ENCODE measurements at regions not wholly inside any gene's neighbourhood (a gene's known extent, or its start where the extent isn't known, plus 50 kb on each side); places are given as distances from the start of the nearest gene placed in this dataset.

GRCh38 chr2:19158896-19159295 is 199.5 kb downstream of the OSR1 start:
- no peaks in the 10 kb centered on the region for H3K4me1 ChIP-seq (ENCODE audit: insufficient read depth, low read length)
- no peaks in the 10 kb centered on the region; the same call in 1 of the 2 replicates for H3K9me3 ChIP-seq (ENCODE audit: control insufficient read depth, insufficient read depth, low read length)
- H3K36me3 ChIP-seq (ENCODE audit: insufficient read depth, low read length) = no peaks in the 10 kb centered on the region
- no peak overlapping the region for H3K9ac ChIP-seq (ENCODE audit: low read depth, low read length)

GRCh38 chr2:19158211-19158610 is 200.2 kb downstream of the OSR1 start:
- no peaks in the 10 kb centered on the region for H3K36me3 ChIP-seq (ENCODE audit: insufficient read depth, low read length)
- no peaks in the 10 kb centered on the region for H3K4me1 ChIP-seq (ENCODE audit: insufficient read depth, low read length)
- no peak overlapping the region for H3K9ac ChIP-seq (ENCODE audit: low read depth, low read length)
- no peaks in the 10 kb centered on the region; the same call in 1 of the 2 replicates for H3K9me3 ChIP-seq (ENCODE audit: control insufficient read depth, insufficient read depth, low read length)

GRCh38 chr2:19156646-19157045 is 201.8 kb downstream of the OSR1 start:
- H3K36me3 ChIP-seq (ENCODE audit: insufficient read depth, low read length) = no peaks in the 10 kb centered on the region
- no peaks in the 10 kb centered on the region; the same call in 1 of the 2 replicates for H3K9me3 ChIP-seq (ENCODE audit: control insufficient read depth, insufficient read depth, low read length)

DNA sequence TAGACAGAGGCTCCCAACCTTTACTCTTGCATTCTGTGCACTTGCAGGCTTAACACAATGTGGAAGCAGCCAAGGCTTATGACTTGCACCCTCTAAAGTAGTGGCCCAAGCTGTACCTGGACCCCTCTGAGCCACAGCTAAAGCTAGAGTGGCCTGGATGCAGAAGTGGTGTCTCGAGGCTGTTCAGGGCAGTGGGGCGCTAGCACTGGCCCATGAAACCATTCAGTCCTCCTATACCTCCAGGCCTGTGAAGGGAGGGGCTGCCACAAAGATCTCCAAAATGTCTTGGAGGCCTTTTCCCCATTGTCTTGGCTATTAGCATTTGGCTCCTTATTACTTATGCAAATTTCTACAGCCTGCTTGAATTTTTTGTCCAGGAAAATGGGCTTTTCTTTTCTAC is 207.7 kb downstream of the OSR1 start:
- H3K9me3 ChIP-seq (ENCODE audit: control insufficient read depth, insufficient read depth, low read length) = peaks cover 8% of the 10 kb centered on the region; the same call in 1 of the 2 replicates
- no peaks in the 10 kb centered on the region for H3K4me1 ChIP-seq (ENCODE audit: insufficient read depth, low read length)
- H3K9ac ChIP-seq (ENCODE audit: low read depth, low read length) = no peak overlapping the region
- H3K36me3 ChIP-seq (ENCODE audit: insufficient read depth, low read length) = no peaks in the 10 kb centered on the region

More at GRCh38 chr2:19156646-19157045, 201.8 kb downstream of the OSR1 start:
- Histone ChIP-seq H3K4me1 (ENCODE audit: insufficient read depth, low read length) (no peaks in the 10 kb centered on the region), H3K9ac (ENCODE audit: low read depth, low read length) (no peak overlapping the region)

- Histone ChIP-seq H3K4me1 (ENCODE audit: insufficient read depth, low read length) (no peaks in the 10 kb centered on the region), H3K9ac (ENCODE audit: low read depth, low read length) (no peak overlapping the region), H3K36me3 (ENCODE audit: insufficient read depth, low read length) (no peaks in the 10 kb centered on the region), H3K9me3 (ENCODE audit: control insufficient read depth, insufficient read depth, low read length) (peaks cover 8% of the 10 kb centered on the region; the same call in 1 of the 2 replicates)
Observed at GRCh38 chr2:19146867-19147266, 211.6 kb downstream of the OSR1 start.

GRCh38 chr2:19141234-19142004 is 217.0 kb downstream of the OSR1 start:
- no peaks in the 10 kb centered on the region for H3K4me1 ChIP-seq (ENCODE audit: insufficient read depth, low read length)
- no peak overlapping the region for H3K9ac ChIP-seq (ENCODE audit: low read depth, low read length)
- H3K9me3 ChIP-seq (ENCODE audit: control insufficient read depth, insufficient read depth, low read length) = no peaks in the 10 kb centered on the region
- no peaks in the 10 kb centered on the region for H3K36me3 ChIP-seq (ENCODE audit: insufficient read depth, low read length)

DNA sequence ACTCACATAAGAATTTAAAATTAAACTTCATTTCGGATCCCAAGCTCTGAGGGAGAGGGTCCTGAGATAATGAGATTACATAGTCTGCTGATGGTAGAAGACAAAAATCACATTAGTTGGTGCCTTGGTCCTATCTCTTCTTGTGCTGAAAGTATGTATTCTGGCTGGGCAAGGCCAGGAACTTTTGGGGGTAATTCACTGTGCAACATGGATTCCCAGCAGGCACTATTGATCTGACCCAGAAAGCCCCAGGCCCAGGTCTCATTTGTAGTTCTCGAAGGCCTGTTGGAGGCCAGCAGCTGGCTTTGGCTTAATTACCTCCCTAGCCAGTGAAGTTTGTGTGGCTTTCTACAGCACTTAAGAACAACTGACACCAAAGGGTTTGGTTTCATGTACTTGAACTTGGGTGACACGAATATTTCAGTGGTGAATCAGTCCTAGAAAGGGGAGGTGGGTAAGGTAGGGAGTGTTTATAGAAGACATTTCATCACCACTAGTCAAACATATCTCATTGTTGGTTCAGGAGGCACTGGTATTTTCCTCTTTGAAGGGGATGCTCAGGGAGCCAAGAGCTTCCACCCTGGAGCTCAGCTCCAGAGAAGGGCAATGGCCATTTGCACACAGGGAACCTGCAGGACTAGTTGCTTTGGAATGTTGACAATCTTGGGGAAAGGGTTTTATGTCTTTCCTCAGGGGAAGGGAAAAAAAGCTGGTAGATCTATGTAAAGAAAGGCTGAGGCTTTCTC is 217.8 kb downstream of the OSR1 start:
- Histone ChIP-seq H3K4me1 (ENCODE audit: insufficient read depth, low read length) (no peaks in the 10 kb centered on the region), H3K36me3 (ENCODE audit: insufficient read depth, low read length) (no peaks in the 10 kb centered on the region), H3K9ac (ENCODE audit: low read depth, low read length) (no peak overlapping the region), H3K9me3 (ENCODE audit: control insufficient read depth, insufficient read depth, low read length) (no peaks in the 10 kb centered on the region)

GRCh38 chr2:19139386-19139785 is 219.0 kb downstream of the OSR1 start:
- Histone ChIP-seq H3K36me3 (ENCODE audit: insufficient read depth, low read length) (no peaks in the 10 kb centered on the region), H3K4me1 (ENCODE audit: insufficient read depth, low read length) (no peaks in the 10 kb centered on the region), H3K9me3 (ENCODE audit: control insufficient read depth, insufficient read depth, low read length) (no peaks in the 10 kb centered on the region), H3K9ac (ENCODE audit: low read depth, low read length) (no peak overlapping the region)

- Histone ChIP-seq H3K9me3 (ENCODE audit: control insufficient read depth, insufficient read depth, low read length) (no peaks in the 10 kb centered on the region), H3K4me1 (ENCODE audit: insufficient read depth, low read length) (no peaks in the 10 kb centered on the region), H3K36me3 (ENCODE audit: insufficient read depth, low read length) (no peaks in the 10 kb centered on the region), H3K9ac (ENCODE audit: low read depth, low read length) (no peak overlapping the region)
Observed at GRCh38 chr2:19138264-19138825, 220.1 kb downstream of the OSR1 start.

GRCh38 chr2:19137433-19137832 is 221.0 kb downstream of the OSR1 start:
- H3K9ac ChIP-seq (ENCODE audit: low read depth, low read length) = no peak overlapping the region
- H3K4me1 ChIP-seq (ENCODE audit: insufficient read depth, low read length) = no peaks in the 10 kb centered on the region
- H3K36me3 ChIP-seq (ENCODE audit: insufficient read depth, low read length) = no peaks in the 10 kb centered on the region
- no peaks in the 10 kb centered on the region for H3K9me3 ChIP-seq (ENCODE audit: control insufficient read depth, insufficient read depth, low read length)

- no peaks in the 10 kb centered on the region for H3K4me1 ChIP-seq (ENCODE audit: insufficient read depth, low read length)
- H3K9me3 ChIP-seq (ENCODE audit: control insufficient read depth, insufficient read depth, low read length) = no peaks in the 10 kb centered on the region
- no peaks in the 10 kb centered on the region for H3K36me3 ChIP-seq (ENCODE audit: insufficient read depth, low read length)
- H3K9ac ChIP-seq (ENCODE audit: low read depth, low read length) = no peak overlapping the region
Observed at GRCh38 chr2:19132967-19133366, 225.5 kb downstream of the OSR1 start.

DNA sequence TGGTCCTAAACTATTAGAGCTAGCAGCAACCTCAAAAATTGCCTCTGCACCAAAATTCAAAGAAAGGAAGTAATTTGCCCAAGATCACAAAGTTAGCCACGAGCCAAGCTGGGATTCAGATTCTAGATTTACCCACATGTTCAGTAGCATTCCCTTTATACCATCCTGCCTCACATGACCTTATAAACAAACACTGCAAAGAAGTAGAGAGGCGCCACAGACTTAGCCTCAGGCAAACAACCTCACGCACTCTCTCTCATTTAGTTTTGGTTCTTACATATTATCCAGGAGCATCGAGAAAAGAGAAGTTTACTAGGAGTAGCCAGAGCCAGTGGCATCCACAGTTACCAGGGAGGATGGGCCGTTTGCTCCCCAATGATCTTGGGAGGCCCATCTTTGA is 226.6 kb downstream of the OSR1 start:
- Histone ChIP-seq H3K9ac (ENCODE audit: low read depth, low read length) (no peak overlapping the region), H3K4me1 (ENCODE audit: insufficient read depth, low read length) (no peaks in the 10 kb centered on the region), H3K9me3 (ENCODE audit: control insufficient read depth, insufficient read depth, low read length) (no peaks in the 10 kb centered on the region), H3K36me3 (ENCODE audit: insufficient read depth, low read length) (no peaks in the 10 kb centered on the region)

- Histone ChIP-seq H3K9ac (ENCODE audit: low read depth, low read length) (no peak overlapping the region), H3K4me1 (ENCODE audit: insufficient read depth, low read length) (no peaks in the 10 kb centered on the region), H3K9me3 (ENCODE audit: control insufficient read depth, insufficient read depth, low read length) (no peaks in the 10 kb centered on the region), H3K36me3 (ENCODE audit: insufficient read depth, low read length) (no peaks in the 10 kb centered on the region)
Observed at GRCh38 chr2:19128148-19128547, 230.3 kb downstream of the OSR1 start.

- H3K36me3 ChIP-seq (ENCODE audit: insufficient read depth, low read length) = no peaks in the 10 kb centered on the region
- no peaks in the 10 kb centered on the region for H3K9me3 ChIP-seq (ENCODE audit: control insufficient read depth, insufficient read depth, low read length)
- H3K4me1 ChIP-seq (ENCODE audit: insufficient read depth, low read length) = no peaks in the 10 kb centered on the region
- H3K9ac ChIP-seq (ENCODE audit: low read depth, low read length) = no peak overlapping the region
Observed at GRCh38 chr2:19127616-19128015, 230.8 kb downstream of the OSR1 start.

All from ES-I3 (cell line).